OCI-LY7 (cell line): ENCODE measurements at regions not wholly inside any gene's neighbourhood (a gene's known extent, or its start where the extent isn't known, plus 50 kb on each side); places are given as distances from the start of the nearest gene placed in this dataset.

Experiments used
- EZH2phosphoT487 ChIP-seq: fragments of 200-600 bp; sonication (generic); IDR thresholded peaks from 2 replicates; pipeline ENCODE4 v1.6.1; 2018; ENCODE audit warnings: low read depth, borderline replicate concordance, mild to moderate bottlenecking, mixed run types, antibody characterized with exemption, low read length, moderate library complexity, mixed read lengths
- TF ChIP-seq, protein P1 (sequence below): fragments of 200-600 bp; sonication (generic); conservative IDR thresholded peaks from 2 replicates; pipeline ENCODE4 v1.5.1; 2014; ENCODE audit warnings: mild to moderate bottlenecking, antibody characterized with exemption, low read length, moderate library complexity, mixed read lengths

DNA sequence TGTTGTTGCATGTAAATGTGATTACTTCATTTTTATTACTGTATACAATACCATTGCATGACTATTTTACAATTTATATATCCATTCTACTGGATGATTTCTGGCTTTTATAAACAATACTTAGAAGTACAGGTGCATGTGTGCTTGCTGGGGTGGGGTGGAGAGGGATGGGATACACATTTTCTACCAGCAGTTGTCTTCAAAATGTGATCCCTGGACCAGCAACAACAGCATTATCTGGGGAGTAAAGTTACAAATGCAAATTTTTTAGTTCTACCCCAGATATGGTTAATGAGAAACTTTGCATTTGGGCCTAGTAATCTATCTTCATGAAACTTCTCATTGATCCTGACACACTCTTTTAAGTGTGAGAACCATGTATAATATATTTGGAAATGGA is 905.4 kb upstream of the ATXN7L3B start:
- no peak for TF ChIP-seq EZH2phosphoT487
- TF ChIP-seq, protein P1, sequence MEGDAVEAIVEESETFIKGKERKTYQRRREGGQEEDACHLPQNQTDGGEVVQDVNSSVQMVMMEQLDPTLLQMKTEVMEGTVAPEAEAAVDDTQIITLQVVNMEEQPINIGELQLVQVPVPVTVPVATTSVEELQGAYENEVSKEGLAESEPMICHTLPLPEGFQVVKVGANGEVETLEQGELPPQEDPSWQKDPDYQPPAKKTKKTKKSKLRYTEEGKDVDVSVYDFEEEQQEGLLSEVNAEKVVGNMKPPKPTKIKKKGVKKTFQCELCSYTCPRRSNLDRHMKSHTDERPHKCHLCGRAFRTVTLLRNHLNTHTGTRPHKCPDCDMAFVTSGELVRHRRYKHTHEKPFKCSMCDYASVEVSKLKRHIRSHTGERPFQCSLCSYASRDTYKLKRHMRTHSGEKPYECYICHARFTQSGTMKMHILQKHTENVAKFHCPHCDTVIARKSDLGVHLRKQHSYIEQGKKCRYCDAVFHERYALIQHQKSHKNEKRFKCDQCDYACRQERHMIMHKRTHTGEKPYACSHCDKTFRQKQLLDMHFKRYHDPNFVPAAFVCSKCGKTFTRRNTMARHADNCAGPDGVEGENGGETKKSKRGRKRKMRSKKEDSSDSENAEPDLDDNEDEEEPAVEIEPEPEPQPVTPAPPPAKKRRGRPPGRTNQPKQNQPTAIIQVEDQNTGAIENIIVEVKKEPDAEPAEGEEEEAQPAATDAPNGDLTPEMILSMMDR = no peak
